ENCODE measurements at regions not wholly inside any gene's neighbourhood (a gene's known extent, or its start where the extent isn't known, plus 50 kb on each side); places are given as distances from the start of the nearest gene placed in this dataset.
"Not testable (repeated sequence)": the region's sequence is repeated elsewhere in the genome, so short reads cannot be mapped to it uniquely, and the experiment has no call there.

DNA sequence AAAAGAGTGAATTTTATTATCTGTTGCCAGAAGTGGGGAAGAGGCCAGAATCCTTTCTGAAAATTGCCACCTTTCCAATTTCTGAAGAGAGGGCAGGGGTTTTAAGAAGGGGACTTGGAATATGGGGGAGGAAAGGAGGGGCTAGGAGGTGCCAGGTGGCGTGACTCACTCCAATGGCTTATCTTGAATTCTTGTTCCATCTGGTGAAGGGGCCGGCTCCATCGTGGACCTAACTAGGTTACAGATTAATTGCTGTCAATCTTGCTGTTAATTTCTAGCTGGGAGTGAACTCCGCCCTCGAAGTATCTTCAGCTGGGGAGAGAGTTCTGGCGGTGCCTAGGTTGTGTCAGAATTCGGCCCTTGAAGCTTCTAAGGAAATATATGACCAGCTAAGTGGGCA is 138.7 kb downstream of the YTHDC2 start:
- DNase-seq (ENCODE audit: low spot score) = no peak

DNA sequence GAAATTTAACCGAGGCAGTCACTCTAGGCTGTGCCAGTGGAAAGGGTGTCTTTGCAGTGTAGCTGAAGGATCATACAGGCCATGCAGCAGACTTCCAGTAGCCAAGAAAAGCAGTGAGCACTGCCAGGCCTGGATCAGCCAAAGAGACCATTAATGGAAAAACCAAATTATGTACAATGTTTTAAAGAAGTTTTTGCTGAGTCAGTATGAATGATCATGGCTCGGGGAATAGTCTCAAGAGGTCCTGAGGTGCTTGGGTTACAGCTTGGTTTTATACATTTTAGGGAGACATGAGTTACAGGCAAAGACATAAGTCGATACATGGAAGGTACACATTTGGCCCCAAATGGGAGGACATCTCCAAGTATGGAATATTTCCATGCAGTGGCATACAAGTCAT is 141.3 kb downstream of the YTHDC2 start:
- DNase-seq (ENCODE audit: low spot score) = no peak

DNA sequence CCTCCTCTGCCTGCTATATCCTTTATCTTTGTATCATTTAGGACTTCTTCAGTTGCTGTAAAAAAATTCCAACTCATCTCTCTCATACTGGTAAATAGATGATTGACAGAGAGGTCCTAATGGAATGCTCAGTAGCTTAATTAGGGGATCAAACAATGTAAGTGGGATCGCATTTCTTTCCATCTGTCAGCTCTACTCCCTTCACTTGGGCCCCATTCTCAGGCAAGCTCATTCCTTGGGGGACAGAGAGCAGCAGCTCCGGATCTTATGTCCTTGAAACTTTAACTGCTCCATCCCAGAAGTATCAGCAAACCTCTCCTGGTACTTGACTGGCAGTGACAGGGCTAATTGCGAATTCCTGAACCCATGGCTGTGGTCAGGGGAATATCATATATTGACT is 146.7 kb downstream of the YTHDC2 start:
- DNase-seq (ENCODE audit: low spot score) = no peak

DNA sequence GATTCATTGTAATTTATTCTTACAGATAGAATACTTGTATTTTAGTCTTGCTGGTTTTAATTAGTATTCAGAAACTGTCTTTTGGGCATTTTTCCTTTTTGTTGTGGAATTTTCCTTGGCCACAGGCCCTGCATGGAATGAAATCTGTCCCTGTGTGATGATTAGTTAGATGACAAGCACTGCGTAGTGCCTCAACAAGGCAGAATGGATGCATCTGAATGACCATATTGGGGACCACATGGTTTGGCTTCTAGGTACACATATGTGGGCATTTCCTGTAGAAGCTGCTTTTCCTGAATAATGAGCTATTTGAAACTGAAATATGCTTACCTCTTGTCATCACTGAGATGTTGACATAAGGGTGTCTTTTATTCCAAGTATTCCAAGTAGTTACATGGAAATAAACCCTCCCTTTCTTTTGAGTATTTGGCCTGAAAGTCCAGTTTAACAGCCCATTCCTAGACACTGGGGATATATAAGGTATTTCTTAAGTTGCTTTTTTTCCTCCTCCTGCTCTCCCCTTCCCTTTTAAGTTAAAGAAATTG is 147.3 kb downstream of the YTHDC2 start:
- no peak for DNase-seq (ENCODE audit: low spot score)

DNA sequence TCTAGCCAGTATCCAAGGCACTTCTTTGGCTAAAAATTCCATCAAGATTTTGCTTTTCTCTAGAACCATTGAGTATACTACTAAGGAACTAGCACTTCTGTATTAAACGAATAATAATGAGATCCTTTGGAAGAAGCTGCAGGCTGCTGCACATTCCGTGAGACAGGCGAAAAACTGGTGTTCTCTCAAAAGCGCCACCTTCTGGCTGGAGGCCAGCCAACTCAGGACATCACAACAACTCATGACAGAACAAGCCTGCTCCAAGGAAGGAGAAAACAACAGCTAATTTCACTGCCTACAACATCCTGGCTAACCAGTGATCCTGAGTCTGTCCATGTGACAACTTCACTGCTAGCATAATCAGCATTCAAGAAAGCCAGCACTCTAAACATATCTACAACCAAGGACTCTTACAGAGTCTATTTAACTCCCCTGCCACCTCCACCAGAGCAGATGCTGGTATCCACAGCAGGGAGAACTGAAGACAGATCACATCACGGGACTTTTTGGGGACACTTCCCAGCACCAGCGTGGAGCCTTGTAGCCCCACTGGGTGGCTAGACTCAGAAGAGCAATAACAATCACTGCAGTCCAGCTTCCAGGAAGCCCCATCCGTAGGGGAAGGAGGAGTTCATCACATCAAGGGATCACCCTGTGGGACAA is 150.5 kb downstream of the YTHDC2 start:
- peak; percentile 3 for DNase-seq (ENCODE audit: low spot score)

DNA sequence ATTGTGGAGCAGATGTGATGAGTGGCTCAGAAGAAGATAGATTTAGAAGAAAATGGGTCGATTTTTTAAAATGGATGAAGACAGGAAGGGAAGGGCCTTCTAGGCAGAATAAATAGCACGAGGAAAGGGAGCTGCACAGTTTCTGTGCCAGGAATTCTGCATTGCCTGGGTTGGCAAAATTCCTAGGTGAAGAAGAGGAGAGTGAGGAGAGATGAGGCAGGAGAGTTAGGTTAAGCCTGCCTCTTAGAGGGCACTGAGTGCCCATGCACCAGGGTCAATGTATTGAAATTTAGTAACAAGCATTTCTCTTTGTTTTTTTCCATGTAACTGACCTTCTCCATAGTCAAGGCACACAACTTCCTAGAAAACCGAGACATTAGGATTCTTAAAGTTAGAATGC is 159.5 kb downstream of the YTHDC2 start:
- no peak for DNase-seq (ENCODE audit: low spot score)

DNA sequence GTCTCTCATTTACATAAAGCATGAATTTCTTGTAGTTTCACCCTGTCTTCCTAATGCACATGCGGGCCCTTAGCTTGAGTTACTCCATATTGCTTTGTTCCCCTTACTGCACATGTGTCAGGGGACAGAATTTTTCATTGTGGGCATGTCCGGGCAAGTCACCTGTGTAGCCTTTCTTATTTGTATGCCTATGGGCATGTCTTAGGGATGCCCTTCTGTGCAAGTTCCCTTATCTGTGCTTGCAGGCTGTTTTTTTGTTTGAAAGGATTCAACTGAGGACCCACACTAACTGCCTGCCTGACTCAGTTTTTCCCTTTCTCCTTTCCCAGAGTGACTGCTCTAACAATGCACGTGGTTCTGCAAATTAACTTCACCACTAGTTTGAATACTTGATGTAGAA is 161.7 kb downstream of the YTHDC2 start:
- DNase-seq (ENCODE audit: low spot score) = no peak

DNA sequence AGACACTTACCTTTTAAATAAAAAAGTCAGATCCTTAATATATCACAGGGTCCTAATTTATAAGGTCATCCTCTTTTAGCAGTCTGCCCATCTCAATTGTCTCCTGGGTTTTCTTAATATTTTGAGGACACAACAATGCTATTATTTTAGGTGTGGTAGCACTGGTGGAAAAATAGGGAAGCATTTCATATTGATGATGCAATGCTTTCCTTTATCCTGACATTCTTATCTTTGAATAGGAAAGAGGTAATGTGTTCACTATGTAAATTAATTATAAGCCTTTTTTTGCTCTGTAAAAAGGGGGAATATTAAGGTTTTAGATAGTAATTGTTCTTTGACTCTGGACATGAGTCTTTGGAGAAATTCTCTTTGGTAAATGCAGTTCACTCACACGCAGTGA is 164.7 kb downstream of the YTHDC2 start:
- no peak for DNase-seq (ENCODE audit: low spot score)

DNA sequence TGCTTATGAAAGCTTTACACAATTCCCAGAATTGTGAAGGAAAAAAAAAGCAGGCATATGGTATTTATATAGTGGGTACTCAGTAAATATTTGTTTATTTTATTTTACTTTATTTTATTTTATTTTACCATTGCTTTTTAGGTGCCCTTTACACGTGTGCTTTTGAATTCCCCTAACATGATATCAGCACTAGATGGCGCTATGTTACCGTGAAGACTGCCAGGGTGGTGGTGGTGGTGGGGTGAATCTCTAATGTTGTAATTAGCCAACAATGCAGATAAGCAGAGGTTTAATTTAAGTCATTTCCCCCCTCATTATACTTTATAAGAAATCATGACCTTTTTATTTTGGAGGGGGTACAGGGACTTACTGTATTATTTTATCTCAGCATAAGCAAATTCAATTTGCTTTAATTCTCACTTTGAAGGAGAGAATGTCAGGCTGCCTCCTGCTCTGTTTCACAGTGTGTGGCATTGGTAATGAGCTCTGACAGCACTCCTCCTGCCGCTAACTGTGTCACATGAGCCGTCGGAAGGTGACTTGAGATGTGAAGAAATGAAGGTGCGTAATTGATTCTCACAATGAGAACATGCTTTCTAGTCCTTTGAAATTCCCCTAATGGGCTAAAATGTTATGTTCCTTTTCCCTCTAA is 165.6 kb downstream of the YTHDC2 start:
- DNase-seq (ENCODE audit: low spot score) = no peak

DNA sequence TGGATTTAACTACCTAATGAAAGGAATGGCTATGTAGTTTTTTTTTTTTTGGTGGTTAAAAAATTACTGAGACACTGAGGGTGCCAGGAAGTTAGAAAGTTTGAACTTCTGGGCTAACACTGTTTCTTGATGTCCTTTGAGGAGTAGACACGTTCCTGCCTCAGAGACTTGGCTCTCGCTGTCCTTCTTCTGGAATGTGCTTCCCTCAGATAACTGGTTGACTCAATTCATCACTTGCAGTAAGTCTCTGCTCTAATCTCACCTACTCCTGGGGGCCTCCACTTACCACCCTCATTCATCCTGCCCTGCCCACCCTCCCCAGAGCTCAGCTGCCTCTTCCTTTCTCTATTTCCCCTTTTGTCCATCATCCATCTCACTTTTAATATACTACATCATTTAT is 167.0 kb downstream of the YTHDC2 start:
- DNase-seq (ENCODE audit: low spot score) = no peak

DNA sequence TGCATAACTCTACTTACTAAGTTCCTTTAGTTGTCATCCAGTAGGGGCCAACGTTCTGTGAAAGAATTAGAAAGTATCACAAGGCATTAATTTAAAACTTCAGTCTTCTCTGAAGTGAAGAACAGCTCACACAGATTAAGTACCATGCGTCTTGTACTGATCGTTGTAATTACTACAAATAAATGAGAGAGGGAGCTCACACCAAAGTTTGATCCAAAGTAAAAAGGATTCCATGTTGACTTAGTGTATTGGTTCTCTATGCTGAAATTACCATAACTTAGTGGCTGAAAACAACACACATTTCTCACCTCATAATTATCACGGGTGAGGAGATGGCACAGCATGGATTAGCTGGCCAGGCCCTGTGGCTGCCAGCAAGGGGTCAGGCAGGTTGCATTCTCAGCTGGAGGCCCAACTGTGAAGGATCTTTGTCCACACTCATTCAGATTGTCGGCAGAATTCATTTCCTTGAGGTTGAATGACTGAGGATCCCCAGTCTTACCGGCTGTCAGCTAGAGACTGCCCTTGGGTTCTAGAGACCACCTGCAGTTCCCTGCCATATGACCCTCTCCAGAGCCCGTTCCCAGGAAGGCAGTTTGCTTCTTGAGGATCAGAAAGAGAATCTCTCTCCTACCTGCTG is 169.1 kb downstream of the YTHDC2 start:
- no peak for DNase-seq (ENCODE audit: low spot score)

DNA sequence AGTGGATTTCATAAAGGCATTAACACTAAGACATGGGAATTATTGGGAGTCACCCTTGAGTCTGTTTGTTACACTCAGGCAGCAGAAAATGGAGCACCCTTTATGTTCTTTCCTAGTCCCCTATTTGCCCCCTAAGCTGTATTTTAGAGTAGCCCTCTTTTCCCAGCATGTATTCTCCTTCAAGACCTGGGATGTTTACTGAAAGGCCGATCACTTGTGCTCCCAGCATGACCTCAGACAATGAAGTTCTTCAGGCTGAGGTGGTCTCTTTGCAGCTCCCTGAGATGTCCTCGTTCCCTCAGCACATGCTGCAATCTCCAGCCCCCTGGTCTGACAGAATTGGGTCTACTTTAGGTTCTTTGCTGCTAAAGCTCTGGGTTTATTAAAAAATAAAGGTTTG is 169.7 kb downstream of the YTHDC2 start:
- DNase-seq (ENCODE audit: low spot score) = no peak

DNA sequence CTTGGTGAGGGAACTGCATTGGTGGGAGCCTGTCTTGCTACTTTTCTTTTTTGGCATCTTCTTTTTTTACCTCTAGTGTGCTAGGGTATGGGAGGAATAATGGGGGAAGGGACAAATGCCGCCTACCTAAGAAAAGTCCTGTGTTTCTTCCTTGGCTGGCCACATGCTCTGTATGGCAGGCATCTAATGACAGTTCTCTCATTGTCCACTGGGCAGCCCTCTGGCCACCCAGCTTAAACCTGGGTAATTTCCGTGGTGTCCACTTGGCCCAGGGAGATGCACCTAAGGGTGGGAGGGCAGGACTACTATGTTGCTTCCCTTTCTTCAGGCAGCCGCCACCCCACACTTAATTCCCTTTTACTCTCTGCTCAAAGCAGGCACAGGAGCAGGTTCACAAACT is 173.1 kb downstream of the YTHDC2 start:
- DNase-seq (ENCODE audit: low spot score) = no peak

DNA sequence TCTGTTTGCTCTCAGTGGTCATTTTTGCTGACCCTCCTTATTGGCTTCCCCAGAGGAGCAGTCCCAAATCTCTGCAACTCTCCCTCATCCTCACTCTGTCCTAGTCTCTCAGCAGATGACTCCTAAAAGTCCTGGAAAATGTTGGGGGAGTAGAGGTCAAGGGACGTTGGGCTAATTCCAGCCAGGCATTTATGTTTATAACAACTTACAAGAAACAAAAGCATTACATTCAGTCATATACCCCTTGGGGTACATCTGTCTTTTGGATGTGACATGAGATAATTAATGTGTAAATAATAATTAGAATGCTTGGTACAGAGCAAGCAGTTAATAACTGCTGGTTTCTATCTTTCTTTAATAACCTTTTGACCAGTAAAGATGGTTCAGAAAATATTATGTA is 176.2 kb downstream of the YTHDC2 start:
- no peak for DNase-seq (ENCODE audit: low spot score)

DNA sequence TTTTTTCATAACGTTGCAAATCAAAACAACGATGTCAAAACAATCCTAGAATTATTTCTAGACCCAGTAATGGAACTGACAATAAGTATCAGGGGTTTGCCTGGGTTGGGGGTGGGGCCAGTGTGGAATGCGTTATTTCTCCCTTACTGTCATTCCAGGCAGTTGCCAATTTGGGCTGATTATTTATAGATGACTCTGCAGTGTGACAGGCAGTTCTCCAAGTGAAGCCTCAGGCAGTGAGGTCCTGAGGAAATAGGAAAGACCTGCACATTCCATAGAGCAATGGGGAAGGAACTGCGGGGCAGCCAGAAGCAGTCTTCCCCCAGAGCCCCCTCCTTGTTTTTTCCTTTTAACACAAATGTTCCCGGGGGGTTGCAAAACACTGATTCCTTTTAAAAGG is 179.0 kb downstream of the YTHDC2 start:
- DNase-seq (ENCODE audit: low spot score) = no peak

DNA sequence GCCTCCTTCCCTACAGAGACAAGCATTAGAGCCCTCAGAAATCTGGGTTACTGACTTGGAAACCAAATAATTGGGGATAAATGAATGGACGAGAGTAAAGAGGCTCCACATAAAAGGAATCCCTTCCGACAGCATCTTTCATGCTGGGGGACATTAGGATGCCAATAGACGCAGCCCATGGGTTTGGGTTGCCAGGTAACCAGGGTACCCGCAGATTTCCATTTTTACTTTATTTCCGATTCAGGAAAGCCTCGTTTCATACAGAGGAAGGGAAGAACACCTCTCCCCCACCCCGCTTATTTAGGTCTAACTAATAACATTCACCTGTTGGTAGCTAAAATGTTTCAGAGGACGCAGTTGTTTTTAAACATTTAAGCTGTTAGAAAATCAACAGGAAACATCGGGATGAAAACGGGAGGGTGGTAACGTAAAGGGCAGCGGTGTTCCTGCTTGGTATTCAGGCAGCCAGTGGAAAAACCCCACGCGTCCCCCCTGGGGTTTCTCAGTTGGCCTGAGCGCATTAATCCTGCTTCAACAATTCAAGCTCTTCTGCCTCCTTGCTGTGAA is 179.5 kb downstream of the YTHDC2 start:
- DNase-seq (ENCODE audit: low spot score) = no peak

DNA sequence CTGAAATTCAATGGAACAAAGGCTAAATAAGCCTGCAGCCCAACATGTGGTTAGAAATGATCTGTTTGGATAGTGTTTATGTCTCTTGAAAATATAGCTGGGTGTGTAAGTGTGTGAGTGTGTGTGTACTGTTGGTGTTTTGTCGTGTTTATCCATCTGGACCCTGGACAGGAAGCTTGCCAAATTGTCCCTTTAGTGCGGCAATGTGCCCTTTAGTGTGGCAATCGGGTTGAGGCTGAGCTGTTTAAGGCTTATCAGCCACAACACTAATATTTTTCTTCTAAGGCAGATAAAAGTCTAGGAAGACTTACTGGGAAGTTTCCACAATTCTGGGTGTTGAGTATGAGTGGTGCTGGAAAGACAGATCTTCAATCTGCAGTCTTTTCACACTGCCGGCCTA is 180.2 kb downstream of the YTHDC2 start:
- no peak for DNase-seq (ENCODE audit: low spot score)

DNA sequence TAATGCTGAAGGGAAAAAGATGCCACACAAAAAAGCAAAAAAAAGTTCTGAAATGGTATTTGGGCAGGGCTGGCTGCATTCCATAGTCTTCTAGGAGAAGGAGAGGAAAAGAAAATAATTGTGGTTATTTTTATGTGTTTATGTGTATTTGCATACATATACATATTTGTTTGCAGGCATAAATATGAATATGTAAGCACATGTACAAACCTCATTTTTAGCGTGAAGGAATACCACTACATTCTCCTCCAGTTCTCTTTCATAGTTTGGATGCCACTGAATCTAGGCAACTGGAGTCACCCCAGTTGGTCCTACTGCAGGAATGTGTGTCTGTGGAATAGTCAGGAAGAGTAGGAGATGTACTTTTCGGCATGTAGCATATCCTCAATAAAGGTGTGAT is 181.1 kb downstream of the YTHDC2 start:
- no peak for DNase-seq (ENCODE audit: low spot score)

DNA sequence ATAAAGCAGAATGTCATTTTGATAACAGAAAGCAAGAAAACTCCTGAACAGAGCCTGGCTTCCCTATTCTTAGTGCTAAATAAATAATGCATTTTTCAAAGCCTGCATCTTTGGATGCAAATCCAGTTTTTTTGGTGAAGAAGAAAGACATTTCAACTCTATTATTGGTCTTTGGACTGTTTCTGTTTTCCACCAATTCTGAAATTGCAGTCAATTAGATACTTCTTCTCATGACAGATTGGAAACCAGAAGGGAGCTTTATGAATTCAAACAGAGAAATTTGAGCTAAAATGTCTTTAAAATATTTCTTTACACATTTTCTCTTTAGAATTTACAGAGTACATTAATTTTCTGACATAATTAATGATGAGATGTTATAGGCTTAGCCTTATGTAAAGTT is 189.8 kb downstream of the YTHDC2 start:
- DNase-seq (ENCODE audit: low spot score) = no peak

DNA sequence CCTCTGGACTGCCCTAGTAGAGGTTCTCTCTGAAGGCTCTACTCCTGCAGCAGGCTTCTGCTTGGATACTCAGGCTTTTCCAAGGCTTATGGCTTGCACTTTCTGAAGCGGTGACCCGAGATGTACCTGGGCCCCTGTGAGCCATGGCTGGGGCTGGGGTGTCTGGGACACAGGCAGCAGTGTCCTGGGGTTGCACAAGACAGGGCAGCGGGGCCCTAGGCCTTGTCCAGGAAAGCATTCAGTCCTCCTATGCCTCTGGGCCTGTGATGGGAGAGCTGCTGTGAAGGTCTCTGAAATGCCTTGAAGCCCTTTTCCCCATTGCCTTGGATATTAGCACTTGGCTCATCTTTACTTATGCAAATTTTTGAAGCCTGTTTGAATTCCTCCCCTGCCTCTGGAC is 192.2 kb downstream of the YTHDC2 start:
- DNase-seq (ENCODE audit: low spot score) = no peak

DNA sequence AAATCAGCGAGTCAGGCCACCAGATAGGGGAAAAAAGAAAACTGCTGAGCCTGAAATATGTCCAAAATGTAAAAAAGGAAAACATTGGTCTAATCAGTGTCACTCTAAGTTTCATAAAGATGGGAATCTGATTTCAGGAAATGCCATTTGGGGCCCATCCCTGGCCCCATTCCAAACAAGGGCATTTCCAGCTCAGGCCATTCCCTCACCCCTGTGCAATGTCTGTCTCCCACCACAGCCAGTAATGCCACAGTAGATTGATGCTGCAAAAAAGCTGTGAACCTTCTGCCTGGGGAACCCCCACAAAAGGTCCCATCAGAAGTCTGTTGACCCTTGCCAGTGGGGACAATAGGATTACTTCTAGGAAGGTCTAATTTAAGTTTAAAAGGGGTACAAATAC is 199.6 kb downstream of the YTHDC2 start:
- DNase-seq (ENCODE audit: low spot score) = no peak

DNA sequence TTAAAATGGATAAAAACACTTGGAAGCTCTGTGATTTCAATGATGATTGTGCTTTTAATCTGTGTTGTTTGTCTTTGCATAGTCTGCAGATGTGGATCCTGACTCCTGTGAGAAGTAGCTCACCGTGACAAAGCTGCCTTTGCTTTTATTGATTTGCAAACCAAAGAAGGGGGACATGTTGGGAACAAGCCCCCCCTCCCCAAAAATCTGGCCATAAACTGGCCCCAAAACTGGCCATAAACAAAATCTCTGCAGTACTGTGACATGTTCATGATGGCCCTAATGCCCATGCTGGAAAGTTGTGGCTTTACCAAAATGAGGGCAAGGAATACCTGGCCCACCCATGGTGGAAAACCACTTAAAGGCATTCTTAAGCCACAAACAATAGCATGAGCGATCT is 202.4 kb downstream of the YTHDC2 start:
- DNase-seq (ENCODE audit: low spot score) = not testable (repeated sequence)

DNA sequence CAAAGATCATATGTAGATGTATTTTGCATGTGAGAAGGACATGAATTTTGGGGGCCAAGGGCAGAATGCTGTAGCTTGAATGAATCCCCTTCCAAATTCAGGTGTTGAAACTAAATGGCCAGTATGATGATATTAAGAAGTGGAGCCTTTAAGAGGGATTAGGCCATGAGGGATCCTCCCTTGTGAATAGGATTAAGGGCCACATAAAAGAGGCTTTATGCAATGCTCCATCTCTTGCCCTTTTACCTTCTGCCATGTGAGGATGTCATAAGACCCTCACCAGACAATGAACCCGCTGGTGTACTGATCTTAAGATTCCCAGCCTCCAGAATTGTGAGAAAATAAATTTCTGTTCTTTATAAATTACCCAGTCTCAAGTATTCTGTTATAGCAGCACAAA is 206.1 kb downstream of the YTHDC2 start:
- DNase-seq (ENCODE audit: low spot score) = no peak

Measured in germinal center (tissue), 1 donor.